Ureter (tissue), 1 donor: ENCODE measurements at regions not wholly inside any gene's neighbourhood (a gene's known extent, or its start where the extent isn't known, plus 50 kb on each side); places are given as distances from the start of the nearest gene placed in this dataset.
"Not testable (repeated sequence)": the region's sequence is repeated elsewhere in the genome, so short reads cannot be mapped to it uniquely, and the experiment has no call there.

Experiments used
- DNase-seq: peaks from one replicate; pipeline ENCODE4 v3.0.0-alpha.2; 2020; ENCODE audit warnings: low spot score
- donor health status: DM: yes; HTN: yes; CAD: no.

DNA sequence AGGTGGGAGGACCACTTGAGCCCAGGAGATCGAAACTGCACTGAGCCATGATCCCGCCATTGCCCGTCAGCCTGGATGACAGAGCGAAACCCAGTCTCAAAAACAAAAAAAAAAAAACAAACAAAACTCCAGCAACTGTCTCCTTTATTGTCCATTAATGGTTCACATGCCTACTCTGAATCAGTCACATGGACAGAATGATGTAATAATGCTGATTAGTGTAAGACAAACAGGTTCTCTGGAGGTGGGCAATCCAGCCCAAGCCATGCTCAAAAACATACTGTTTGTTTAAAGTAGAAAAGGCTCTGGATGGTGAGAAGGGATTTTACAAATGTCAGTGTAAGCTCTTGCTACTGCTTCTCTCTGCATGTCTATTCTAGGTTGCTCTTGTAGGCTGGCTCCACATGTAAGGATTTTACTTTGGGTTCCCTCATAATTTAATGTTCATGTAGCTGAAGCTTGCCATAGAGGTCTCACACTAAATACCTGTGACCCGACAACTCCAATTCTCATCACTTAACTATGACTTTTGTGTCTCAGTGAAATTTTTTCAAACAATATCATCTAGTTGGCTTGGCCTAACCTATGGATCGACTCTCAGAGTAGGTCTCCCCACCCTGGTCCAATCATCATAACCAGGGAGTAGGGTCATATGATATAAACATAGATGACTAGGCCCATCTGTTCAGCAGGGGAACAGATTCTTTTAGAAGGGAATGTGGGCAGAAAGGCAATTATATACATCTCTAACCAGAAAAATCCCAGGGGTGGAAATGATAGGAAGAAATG is 83.9 kb upstream of the SLC39A10 start:
- DNase-seq: no peak

DNA sequence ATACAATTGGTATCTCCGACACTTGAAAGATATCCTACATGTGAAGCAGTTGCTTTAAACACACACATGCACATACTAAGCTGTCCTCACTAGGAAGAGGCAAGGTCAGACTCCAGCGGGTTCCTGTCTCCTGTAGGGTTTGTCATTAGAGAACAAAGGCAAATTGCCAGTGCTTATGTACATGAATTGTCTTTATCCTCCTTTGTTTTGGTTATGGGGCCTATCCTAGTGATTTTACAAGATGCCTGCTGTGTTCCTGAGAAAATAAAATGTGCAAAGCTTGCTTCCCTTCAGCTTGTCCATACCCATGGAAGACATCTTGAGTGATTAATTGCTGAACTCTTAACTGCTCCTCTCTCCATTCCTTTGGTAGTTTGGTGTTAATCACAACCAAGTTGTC is 86.7 kb upstream of the SLC39A10 start:
- DNase-seq: no peak

DNA sequence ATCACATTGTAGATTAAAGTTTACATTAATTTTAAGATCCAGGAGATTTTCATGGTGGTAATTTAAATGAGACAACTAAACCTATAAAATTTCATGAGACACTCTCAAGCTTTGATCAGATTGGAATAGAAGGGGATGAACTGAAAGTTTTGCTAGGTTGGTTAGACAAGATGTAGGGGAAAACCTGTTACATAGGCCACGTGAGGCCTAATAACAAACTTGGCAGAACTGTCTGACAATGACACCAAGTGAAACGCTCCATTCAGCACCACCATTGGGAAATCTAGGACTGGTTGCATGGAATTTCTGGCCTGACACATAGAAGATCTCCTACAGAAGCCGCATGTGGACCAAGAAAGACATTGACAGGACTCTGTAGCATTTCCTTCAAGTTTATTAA is 87.8 kb upstream of the SLC39A10 start:
- DNase-seq: no peak

DNA sequence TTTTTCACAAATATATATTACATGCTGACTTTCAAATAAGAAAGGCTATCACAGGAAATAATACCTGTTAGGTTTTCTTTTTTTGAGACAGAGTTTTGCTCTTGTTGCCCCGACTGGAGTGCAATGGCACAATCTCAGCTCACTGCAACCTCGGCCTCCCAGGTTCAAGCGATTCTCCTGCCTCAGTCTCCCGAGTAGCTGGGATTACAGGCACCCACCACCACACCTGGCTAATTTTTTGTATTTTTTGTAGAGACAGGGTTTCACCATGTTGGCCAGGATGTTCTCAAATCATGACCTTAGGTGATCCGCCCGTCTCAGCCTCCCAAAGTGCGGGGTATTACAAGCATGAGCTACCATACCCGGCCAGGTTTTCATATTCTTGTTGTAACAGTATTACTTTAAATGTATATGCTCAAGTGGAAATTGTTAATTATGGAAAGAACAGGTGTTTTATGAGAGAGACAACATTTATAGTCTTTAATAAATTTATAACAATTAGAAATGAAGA is 92.3 kb upstream of the SLC39A10 start:
- not testable (repeated sequence) for DNase-seq

DNA sequence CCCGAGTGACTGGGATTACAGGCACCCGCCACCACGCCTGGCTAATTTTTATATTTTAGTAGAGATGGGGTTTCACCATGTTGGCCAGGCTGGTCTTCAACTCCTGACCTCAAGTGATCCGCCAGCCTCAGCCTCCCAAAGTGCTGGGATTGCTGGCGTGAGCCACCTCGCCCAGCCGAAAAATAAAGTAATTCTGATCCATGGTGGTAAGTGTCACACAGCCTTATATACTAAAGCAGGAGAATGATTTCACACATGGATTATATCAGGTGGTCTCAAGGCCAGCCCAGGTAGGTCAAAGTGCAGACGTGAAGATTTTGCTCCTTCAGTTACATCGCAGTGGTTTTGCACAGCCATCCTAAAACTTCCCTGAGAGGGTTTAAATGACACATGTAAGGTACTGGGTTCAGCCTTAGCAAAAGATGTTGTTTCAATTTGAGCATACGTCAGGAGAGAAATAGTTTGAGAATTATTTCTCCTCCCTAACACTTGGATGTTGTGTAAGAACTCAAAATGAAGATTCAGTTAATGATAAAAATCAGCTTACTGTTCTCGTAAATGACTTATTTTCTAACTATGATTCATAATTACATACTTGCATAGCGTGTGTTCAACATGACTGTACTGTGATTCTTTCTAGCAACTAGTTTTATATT is 93.0 kb upstream of the SLC39A10 start:
- DNase-seq: no peak

DNA sequence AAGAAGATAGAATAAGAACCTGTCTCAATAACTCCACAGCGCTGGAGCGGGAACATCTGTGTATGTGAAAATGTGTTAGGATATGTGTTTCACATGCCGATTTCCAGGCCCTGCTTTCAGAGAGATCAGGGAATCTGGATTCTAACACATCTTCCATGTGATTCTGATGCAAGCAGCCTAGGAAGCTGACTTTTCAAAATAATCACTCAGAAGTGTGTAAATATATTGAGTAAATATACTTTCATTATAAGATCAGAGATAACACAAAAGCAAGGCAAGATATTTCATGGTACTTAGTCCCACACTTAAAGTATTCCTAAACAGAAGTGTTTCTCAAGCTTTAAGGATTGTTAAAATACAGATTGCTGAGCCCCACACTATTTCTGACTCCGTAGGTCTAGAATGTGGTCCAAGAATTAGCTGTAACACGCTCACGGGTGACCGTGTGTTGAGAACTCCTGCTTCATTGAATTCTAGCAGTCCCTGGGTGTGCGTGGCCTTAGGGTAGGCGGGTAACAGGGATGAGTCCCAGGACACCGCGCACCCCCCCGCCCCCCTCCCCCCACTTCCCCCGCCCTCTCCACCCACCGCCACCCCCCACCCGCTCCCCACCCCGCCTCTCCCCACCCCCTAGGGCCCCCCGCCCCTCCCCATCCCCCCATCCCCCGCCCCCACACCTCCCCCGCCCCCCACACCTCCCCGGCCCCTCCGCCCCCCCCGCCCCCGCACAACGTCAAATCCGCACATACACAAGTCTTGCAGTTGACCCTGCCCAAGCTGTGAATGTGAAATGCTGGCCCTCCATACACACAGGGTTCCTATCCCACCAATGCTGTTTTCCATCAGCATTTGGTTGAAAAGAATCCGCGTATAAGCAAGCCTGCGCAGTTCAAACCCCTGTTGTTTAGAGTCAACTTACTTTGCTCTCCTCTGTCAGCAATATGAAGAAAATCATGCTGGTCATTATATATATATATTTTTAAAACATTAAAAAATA is 94.2 kb upstream of the SLC39A10 start:
- DNase-seq: no peak

DNA sequence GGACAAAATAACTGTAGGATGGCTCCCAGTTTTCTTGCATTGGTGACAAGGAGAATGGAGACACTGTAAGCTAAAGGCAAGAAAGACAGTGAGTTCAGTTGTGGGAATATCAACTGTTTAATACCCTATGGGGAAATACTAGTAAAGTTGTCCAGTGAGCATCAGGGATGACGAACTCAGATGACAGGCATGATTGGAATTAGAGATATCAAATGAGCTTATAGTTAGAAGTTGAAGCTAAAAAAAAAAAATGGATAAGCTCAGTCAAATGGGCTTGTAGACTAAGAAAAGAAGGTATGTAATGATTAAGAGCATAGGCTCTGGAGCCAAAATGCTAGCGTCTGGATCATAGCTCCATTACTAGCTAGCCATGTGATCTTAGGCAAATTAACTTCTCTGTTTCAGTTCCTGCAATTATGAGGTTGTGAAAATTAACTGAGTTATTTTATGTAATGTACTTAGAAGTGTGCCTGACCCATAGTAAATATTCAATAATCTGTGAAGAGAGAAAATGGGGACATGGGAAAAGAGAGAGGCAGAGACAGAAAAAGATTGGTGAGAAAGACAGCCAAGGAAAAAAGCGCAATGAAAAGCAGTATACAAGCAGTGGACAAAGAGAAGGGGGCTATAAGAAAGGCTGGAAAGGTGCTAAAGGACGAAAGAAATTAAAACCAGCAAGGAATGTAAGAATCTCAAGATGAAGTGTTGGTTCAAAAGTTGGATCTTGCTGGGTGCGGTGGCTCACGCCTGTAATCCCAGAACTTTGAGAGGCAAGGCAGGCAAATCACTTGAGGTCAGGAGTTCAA is 95.7 kb upstream of the SLC39A10 start:
- DNase-seq: no peak

DNA sequence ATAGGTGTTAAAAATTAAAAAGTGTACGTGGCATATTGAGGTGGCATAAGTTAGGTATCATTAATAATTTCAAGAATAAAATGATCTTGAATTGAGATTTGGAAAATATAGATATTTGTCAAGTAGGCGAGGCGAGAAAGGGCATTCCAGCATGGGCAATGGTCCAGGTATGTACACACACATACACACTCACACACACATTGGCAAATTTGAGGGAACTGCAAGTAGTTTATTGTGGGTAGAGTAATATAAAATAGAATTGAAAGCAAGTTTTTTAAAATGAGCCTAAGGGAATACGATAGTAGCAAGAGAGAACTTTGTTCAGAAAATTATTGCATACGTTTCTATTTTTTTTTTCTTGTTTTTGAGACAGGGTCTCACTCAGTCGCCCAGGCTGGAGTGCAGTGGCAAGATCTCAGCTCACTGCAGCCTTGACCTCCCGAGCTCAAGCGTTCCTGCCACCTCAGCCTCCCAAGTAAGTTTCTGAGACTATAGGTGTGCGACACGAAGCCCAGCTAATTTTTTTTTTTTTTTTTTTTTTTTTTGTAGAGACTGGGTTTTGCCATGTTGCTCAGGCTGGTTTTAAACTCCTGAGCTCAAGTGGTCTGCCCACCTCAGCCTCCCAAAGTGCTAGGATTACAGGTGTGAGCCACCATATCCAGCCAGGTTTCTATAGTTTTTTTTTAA is 96.7 kb upstream of the SLC39A10 start:
- DNase-seq: no peak

DNA sequence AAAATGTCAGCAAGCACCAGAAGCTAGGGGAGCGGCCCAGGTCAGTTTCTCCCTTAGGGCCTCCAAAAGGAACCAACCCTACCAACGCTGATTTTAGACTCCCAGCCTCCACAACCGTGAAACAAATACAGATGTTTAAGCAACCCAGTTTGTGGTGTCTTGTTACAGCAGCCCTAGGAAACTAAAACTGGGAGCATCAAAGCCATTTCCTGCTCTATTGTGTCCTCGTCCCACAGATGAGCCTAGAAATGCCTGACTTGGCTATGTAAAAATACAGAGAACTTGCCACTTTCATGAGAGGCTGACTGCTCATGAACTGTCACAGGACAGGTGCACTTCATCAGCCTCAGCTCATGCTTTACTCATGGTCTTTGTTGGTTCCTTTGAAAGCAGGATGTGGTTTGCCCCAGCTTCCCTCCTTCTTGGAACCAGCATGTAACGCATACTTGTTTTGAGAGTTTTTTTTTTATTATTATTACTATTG is 97.6 kb upstream of the SLC39A10 start:
- no peak for DNase-seq

DNA sequence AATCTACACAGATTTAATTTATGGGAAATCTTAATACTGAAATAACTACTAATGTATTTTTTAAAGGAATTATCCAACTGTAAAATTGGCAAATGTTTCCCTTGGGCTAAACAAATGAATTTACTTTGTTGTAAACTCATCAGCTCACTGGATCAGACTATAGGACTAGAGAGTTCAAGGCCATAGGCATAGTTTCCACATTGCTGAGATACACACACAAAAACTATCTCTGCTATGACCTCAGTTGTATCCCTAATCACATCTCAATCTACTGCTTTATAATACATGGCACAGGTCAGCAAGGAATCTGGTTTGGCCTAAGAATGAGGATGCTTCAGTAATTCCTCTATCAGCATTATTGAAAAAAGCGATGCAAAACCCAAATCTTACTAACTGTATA is 101.1 kb upstream of the SLC39A10 start:
- no peak for DNase-seq

DNA sequence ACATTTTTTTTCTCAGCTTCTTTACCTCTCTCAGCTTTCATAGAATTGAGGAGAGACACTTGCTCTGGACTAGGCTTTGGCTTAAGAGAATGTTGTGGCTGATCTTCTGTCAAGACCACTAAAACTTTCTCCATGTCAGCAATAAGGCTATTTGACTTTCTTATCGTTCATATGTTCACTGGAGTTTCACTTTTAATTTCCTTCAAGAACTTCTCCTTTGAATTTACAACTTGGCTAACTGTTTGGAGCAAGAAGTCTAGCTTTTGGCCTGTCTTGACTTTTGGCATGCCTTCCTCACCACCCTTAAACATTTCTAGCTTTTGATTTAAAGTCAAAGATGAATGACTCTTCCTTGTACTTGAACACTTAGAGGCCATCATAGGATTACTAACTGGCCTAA is 104.4 kb upstream of the SLC39A10 start:
- DNase-seq: no peak

DNA sequence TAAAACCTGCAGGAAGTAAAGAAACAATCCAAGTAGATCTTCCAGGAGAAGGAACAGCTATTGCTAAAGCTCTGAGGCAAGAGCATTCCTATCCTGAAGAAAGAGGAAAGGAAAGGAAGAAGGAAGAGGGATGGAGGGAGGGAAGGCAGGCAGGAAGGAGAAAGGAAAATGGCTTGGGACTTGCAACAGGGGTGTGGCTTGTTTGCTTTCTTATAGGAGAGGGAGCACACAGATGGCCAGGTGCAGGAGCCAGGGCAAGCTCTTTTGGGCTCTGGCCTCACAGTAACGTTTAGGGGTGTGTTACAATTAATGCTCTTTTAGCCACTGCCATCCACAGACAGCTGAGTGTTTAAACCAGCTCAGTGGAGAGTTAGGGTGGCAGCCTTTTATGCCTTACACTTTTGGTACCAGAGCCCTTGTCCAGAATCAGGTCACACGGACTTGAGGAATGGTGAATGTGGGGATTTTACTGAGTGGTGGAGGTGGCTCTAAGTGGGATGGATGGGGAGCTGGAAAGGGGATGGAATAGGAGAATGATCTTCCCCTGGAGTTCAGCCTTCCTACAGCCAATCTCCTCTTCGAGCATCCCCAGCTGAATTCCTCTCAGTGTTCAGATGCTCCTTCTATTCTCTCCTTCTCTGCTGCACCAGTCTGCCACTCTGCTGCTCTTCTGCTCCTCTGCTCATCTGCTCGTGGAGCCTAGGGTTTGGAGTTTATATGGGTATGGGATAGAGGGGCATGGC is 108.7 kb upstream of the SLC39A10 start:
- DNase-seq: no peak

DNA sequence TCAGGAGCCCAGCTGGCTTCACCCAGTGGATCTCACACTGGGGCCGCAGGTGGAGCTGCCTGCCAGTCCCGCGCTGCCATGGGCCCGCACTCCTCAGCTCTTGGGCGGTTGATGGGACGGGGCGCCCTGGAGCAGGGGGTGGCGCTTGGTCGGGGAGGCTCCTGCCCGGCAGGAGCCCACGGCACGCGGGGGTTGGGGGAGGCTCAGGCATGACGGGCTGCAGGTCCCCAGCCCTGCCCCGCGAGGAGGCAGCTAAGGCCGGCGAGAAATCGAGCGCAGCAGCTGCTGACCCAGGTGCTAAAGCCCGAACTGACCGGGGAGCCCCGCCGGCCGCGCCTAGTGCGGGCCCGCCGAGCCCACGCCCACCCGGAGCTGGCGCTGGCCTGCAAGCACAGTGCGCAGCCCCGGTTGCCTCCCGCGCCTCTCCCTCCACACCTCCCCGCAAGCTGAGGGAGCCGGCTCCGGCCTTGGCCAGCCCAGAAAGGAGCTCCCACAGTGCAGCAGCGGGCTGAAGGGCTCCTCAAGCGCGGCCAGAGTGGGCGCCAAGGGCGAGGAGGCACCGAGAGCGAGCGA is 109.7 kb upstream of the SLC39A10 start:
- not testable (repeated sequence) for DNase-seq

DNA sequence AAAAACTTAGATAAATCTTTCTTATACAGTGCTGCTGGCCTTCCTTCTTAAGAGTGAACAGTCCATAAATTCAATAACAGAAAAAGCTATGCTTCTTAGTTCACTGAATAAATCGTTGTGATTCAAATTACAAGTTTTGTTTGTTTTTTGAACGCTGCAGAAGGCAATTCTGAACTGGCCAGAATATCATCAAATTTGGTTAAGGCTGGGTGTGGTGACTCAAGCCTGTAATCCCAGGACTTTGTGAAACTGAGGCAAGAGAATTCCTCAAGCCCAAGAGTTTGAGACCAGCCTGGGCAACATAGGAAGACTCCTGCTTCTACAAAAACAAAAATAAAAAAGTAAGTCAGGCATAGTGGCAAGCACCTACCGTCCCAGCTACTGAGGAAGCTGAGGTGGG is 111.2 kb upstream of the SLC39A10 start:
- no peak for DNase-seq

DNA sequence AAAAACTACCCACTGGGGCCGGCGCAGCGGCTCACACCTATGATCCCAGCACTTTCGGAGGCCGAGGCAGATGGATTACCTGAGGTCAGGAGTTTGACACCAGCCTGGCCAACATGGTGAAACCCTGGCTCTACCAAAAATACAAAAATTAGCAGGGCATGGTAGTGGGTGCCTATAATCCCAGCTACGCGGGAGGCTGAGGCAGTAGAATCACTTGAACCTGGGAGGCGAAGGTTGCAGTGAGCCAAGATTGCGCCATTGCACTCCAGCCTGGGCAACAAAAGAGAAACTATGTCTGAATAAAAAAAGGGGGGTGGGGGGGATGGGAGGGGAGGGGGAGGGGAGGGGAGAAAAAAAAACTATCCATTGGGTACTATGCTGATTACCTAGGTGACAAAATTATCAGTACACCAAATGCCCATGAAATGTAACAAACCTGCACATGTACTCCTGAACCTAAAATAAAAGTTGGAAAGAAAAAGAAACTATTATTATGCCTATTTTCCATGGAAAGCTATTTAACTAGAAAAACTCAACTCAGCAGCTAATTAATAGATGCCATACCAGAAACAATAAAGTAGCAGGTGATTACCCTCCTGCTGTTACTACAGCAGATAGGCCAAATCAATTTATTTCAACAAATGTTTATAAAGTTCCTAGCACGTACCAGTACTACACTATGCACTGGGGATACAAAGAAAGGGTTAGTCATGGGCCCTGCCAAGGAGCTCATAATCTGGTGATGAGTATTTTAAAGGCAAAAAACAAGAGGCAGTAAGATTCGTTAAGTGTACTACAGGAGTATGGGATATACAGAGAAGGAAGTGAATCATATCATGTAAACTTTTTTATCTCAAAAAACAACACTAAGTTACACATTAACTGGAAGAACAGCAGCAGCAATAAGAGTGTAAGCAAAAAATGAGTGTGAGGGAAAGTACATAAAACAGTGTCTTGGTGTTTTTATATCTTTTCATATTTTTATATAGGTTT is 112.8 kb upstream of the SLC39A10 start:
- DNase-seq: no peak

DNA sequence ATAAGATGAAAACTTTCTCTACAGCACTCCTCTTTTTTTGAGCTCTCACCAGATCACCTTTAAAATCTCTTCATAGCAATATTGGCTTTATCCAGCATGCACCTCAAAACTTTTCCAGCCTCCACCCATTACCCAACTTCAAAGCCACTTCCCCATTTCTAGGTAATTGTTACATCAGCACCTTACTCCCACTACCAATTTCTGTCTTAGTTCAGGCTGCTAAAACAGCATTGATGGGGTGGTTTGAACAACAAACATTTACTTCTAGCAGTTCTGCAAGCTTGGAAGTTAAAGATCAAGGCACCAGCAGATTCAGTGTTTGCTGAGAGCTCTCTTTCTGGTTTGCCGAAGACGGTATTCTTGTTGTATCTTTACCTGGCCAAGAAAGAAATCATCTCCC is 114.0 kb upstream of the SLC39A10 start:
- no peak for DNase-seq

DNA sequence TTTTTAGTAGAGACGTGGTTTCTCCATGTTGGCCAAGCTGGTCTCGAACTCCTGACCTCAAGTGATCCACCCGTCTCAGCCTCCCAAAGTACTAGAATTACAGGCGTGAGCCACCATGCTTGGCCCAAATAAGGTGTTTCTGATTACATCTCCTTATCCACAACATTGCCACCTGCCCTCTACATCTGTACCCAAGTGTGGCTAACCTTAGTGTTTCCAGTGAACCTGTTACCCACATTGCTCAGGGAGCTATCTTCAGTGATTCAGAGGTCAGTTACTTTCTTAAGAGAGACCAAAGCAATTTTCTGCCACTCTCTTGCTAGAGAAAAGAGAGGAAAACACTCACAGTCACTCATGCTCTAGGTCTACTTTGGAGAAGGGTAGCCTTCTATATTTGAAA is 115.0 kb upstream of the SLC39A10 start:
- no peak for DNase-seq

DNA sequence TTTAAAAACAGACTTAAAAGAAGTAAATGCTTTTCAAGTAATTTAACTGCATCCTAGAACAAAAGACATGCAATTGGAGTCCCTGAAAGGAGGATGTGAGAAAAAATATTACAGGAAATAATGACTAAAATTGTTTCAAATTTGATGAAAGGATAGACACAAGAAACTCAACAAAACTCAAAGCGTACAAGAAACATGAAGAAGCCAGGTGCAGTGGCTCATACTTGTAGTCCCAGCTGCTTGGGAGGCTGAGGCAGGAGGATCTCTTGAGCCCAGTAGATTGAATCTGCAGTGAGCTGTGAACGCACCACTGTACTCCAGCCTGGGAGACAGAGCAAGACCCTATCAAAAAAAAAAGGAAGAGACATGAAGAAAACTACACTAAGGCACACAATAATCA is 118.1 kb upstream of the SLC39A10 start:
- DNase-seq: no peak
